A673 (cell line): ENCODE measurements at regions not wholly inside any gene's neighbourhood (a gene's known extent, or its start where the extent isn't known, plus 50 kb on each side); places are given as distances from the start of the nearest gene placed in this dataset.

Experiments
- BruUV-seq: library from RNA; stranded (reverse); fragments of 400-500 nt; replicated peaks from 2 replicates; lab custom pipeline; 2021; lab: Mats Ljungman, UMichigan
- CTCF ChIA-PET: fragments of 300-600 bp; sonication (Branson Sonifier 250); formaldehyde crosslinking; loops from one replicate; lab custom pipeline; 2022; ENCODE audit warnings: antibody characterized with exemption; lab: Charles Lee
- POLR2A ChIA-PET: fragments of 300-600 bp; sonication (Branson Sonifier 250); formaldehyde crosslinking; loops from one replicate; lab custom pipeline; 2022; ENCODE audit warnings: antibody characterized with exemption; ENCODE audit not compliant: low non-redundant PET; lab: Charles Lee
- DNase-seq: peaks from one replicate; pipeline ENCODE4 v3.0.0-alpha.2; 2015; ENCODE audit warnings: low spot score
- H3K27ac ChIP-seq: fragments of 200-600 bp; sonication (generic); 2 replicates; pipeline ENCODE4 v1.5.1; 2016; ENCODE audit warnings: mixed run types, low read depth, mild to moderate bottlenecking, mixed read lengths, antibody characterized with exemption, low read length; ENCODE audit not compliant: poor library complexity, severe bottlenecking
- H3K27me3 ChIP-seq: fragments of 200-600 bp; sonication (generic); replicated peaks from 2 replicates; pipeline ENCODE4 v1.6.1; 2017; ENCODE audit warnings: mixed run types, low read depth, mild to moderate bottlenecking, mixed read lengths, antibody characterized with exemption, low read length; ENCODE audit not compliant: insufficient read depth, poor library complexity
- H3K36me3 ChIP-seq: fragments of 200-600 bp; sonication (generic); 2 replicates; pipeline ENCODE4 v1.6.1; 2016; ENCODE audit warnings: mixed run types, mild to moderate bottlenecking, mixed read lengths, antibody characterized with exemption, low read length; ENCODE audit not compliant: insufficient read depth, poor library complexity, severe bottlenecking
- H3K4me1 ChIP-seq: fragments of 200-600 bp; sonication (generic); 2 replicates; pipeline ENCODE4 v1.6.1; 2017; ENCODE audit warnings: mixed run types, mild to moderate bottlenecking, mixed read lengths, antibody characterized with exemption, low read length; ENCODE audit not compliant: insufficient read depth, poor library complexity, severe bottlenecking
- H3K4me3 ChIP-seq: fragments of 200-600 bp; sonication (generic); 2 replicates; pipeline ENCODE4 v1.5.1; 2016; ENCODE audit warnings: low read depth, mixed run types, mild to moderate bottlenecking, mixed read lengths, low read length; ENCODE audit not compliant: poor library complexity, severe bottlenecking
- H3K9me3 ChIP-seq: fragments of 200-600 bp; sonication (generic); 2 replicates; pipeline ENCODE4 v1.6.1; 2016; ENCODE audit warnings: mixed run types, low read depth, mild to moderate bottlenecking, mixed read lengths, antibody characterized with exemption, low read length; ENCODE audit not compliant: poor library complexity, severe bottlenecking
- CTCF ChIP-seq: fragments of 300-800, 200-600 bp; sonication (generic); conservative IDR thresholded peaks from 2 replicates; pipeline ENCODE4 v1.5.1; 2017; ENCODE audit warnings: low read depth, mild to moderate bottlenecking, antibody characterized with exemption, low read length, moderate library complexity, mixed read lengths
- EZH2 ChIP-seq: fragments of 200-600 bp; sonication (generic); IDR thresholded peaks from 2 replicates; pipeline ENCODE4 v1.6.1; 2017; ENCODE audit warnings: borderline replicate concordance, low read depth, mild to moderate bottlenecking, mixed read lengths, antibody characterized with exemption, low read length; ENCODE audit not compliant: poor library complexity, severe bottlenecking
- intact Hi-C: fragments of 100-400 bp; cut with micrococcal nuclease; formaldehyde crosslinking; loops from one replicate; pipeline ENCODE4 v1.10.0; 2022; ENCODE audit not compliant: unreplicated experiment

- intact Hi-C loops = no loop called here
- Histone ChIP-seq H3K4me1 (no peaks in the 10 kb centered on the region), H3K27ac (no peak overlapping the region), H3K9me3 (no peaks in the 10 kb centered on the region), H3K36me3 (no peaks in the 10 kb centered on the region), H3K27me3 (no peaks in the 10 kb centered on the region), H3K4me3 (no peak overlapping the region)
- BruUV-seq = no TSS peak
- DNase-seq = no peak
- ChIA-PET POLR2A (no interaction called here), CTCF (no interaction called here)
- TF ChIP-seq CTCF (no peak), EZH2 (no peak)
Measured at GRCh38 chrX:82703551-82703950, 804.5 kb upstream of the POU3F4 start.

- no peak for DNase-seq
- peaks cover 5% of the 10 kb centered on the region for H3K9me3 ChIP-seq
- no peak overlapping the region for H3K4me3 ChIP-seq
- no TSS peak for BruUV-seq
- ChIA-PET CTCF (no interaction called here), POLR2A (no interaction called here)
- H3K36me3 ChIP-seq = no peaks in the 10 kb centered on the region
- TF ChIP-seq CTCF (no peak), EZH2 (no peak)
- H3K27me3 ChIP-seq = no peaks in the 10 kb centered on the region
- H3K27ac ChIP-seq = no peak overlapping the region
- intact Hi-C loops = no loop called here
- no peaks in the 10 kb centered on the region for H3K4me1 ChIP-seq
Measured at GRCh38 chrX:82711457-82711856, 796.6 kb upstream of the POU3F4 start.

GRCh38 chrX:82721891-82722290 lies 786.2 kb upstream of the POU3F4 start:
- no peaks in the 10 kb centered on the region for H3K4me1 ChIP-seq
- no peaks in the 10 kb centered on the region for H3K36me3 ChIP-seq
- ChIA-PET CTCF (no interaction called here), POLR2A (no interaction called here)
- no TSS peak for BruUV-seq
- TF ChIP-seq EZH2 (no peak), CTCF (no peak)
- no peak overlapping the region for H3K4me3 ChIP-seq
- no peak overlapping the region for H3K27ac ChIP-seq
- DNase-seq = no peak
- intact Hi-C loops = loop anchor here (5.0 kb wide), 1 partner anchor 35 kb away; no protein-coding TSS in a partner anchor
- no peaks in the 10 kb centered on the region for H3K9me3 ChIP-seq
- H3K27me3 ChIP-seq = no peaks in the 10 kb centered on the region
